Loucy (cell line): ENCODE measurements at regions not wholly inside any gene's neighbourhood (a gene's known extent, or its start where the extent isn't known, plus 50 kb on each side); places are given as distances from the start of the nearest gene placed in this dataset.

Source experiments
- CTCF ChIP-seq: fragments of 200-600 bp; sonication (generic); conservative IDR thresholded peaks from 2 replicates; pipeline ENCODE4 v1.5.1; 2014; ENCODE audit warnings: mild to moderate bottlenecking, antibody characterized with exemption, low read length
- EZH2phosphoT487 ChIP-seq: fragments of 200-600 bp; IDR thresholded peaks from 2 replicates; pipeline ENCODE4 v1.6.1; 2018; ENCODE audit warnings: antibody characterized with exemption, mild to moderate bottlenecking, moderate library complexity, borderline replicate concordance

- TF ChIP-seq CTCF (no peak), EZH2phosphoT487 (no peak)
Measured at GRCh38 chr4:182169572-182169971, 73.6 kb upstream of the TENM3 start.
